Prostate gland (tissue), 2 donors: ENCODE measurements at regions not wholly inside any gene's neighbourhood (a gene's known extent, or its start where the extent isn't known, plus 50 kb on each side); places are given as distances from the start of the nearest gene placed in this dataset.

Experiments
- DNase-seq: peaks from one replicate; pipeline ENCODE4 v3.0.0-alpha.2; 2019; ENCODE audit warnings: low spot score
- H3K27ac ChIP-seq, 2 donors: fragments of 200-600 bp; sonication (generic); 2 replicates each; pipeline ENCODE4 v1.5.1; 2017 to 2019
- H3K27me3 ChIP-seq: fragments of 200-600 bp; sonication (generic); replicated peaks from 2 replicates; pipeline ENCODE4 v1.5.1; 2019; ENCODE audit not compliant: insufficient read depth
- H3K36me3 ChIP-seq, 2 donors: fragments of 200-600 bp; sonication (generic); 1 replicate in 1 of 2; 2 replicates in 1 of 2; pipeline versions ENCODE4 v1.5.1 to v1.8.1; 2017 to 2019
- H3K4me1 ChIP-seq: fragments of 200-600 bp; sonication (generic); replicated peaks from 2 replicates; pipeline ENCODE4 v1.5.1; 2019
- H3K4me3 ChIP-seq, 2 donors: fragments of 200-600 bp; sonication (generic); 2 replicates each; pipeline ENCODE4 v1.5.1; 2017 to 2019
- H3K9me3 ChIP-seq: fragments of 200-600 bp; sonication (generic); 2 replicates; pipeline ENCODE4 v1.5.1; 2017
- CTCF ChIP-seq, 4 experiments: fragments of 200-600 bp in 2 of 4; fragments of 450-650 bp in 2 of 4; sonication (generic) in 2 of 4; IDR thresholded peaks; 1 replicate in 3 of 4; 2 replicates in 1 of 4; pipeline ENCODE4 v1.5.1; 2016 to 2019; ENCODE audit warnings: antibody characterized with exemption in 4 of 4, mild to moderate bottlenecking in 2 of 4, moderate library complexity in 2 of 4
- POLR2A ChIP-seq: fragments of 450-650 bp; IDR thresholded peaks from one replicate; pipeline ENCODE4 v1.6.1; 2016; ENCODE audit warnings: antibody characterized with exemption, mild to moderate bottlenecking
- POLR2AphosphoS5 ChIP-seq: sonication (generic); formaldehyde crosslinking; IDR thresholded peaks from one replicate; pipeline ENCODE4 v1.6.1; 2017; ENCODE audit warnings: antibody characterized with exemption
- WGBS: methylation state at CpG from one replicate; pipeline ENCODE4 v1.1.5; 2018; 5-methylcytosine and 5-hydroxymethylcytosine counted together
- intact Hi-C: fragments of 100-400 bp; cut with DNase I; formaldehyde crosslinking; loops from one replicate; pipeline ENCODE4 v1.14.2; 2022

- DNase-seq = no peak
- no peaks in the 10 kb centered on the region for H3K4me1 ChIP-seq
- H3K27me3 ChIP-seq = no peaks in the 10 kb centered on the region
- whole genome bisulfite sequencing = 80% methylated on average over 3 of the region's 3 CpGs
- intact Hi-C loops = no loop called here
- H3K4me3 ChIP-seq = no peak overlapping the region
- no peaks in the 10 kb centered on the region for H3K36me3 ChIP-seq
- H3K9me3 ChIP-seq = no peaks in the 10 kb centered on the region
- TF ChIP-seq POLR2AphosphoS5 (no peak), CTCF (IDR thresholded peaks at IDR 0.05) (no peak), POLR2A (no peak)
- no peak overlapping the region for H3K27ac ChIP-seq
Measured at GRCh38 chr2:11018651-11019185, 107.0 kb downstream of the KCNF1 start.

- Histone ChIP-seq H3K27ac (no peak overlapping the region), H3K27me3 (no peaks in the 10 kb centered on the region), H3K36me3 (no peaks in the 10 kb centered on the region), H3K4me1 (no peaks in the 10 kb centered on the region), H3K9me3 (no peaks in the 10 kb centered on the region), H3K4me3 (no peak overlapping the region)
- intact Hi-C loops = no loop called here
- DNase-seq = no peak
- 88% methylated on average over 2 of the region's 2 CpGs for WGBS
- TF ChIP-seq POLR2AphosphoS5 (no peak), CTCF (IDR thresholded peaks at IDR 0.05) (no peak), POLR2A (no peak)
Measured at GRCh38 chr2:11019614-11020013, 107.9 kb downstream of the KCNF1 start.

- WGBS = 95% methylated on average over 6 of the region's 6 CpGs
- no peak overlapping the region for H3K4me3 ChIP-seq
- no peaks in the 10 kb centered on the region for H3K27me3 ChIP-seq
- H3K36me3 ChIP-seq = no peaks in the 10 kb centered on the region
- no peaks in the 10 kb centered on the region for H3K4me1 ChIP-seq
- no peak overlapping the region for H3K27ac ChIP-seq
- no peak for TF ChIP-seq CTCF (IDR thresholded peaks at IDR 0.05)
- no peak for TF ChIP-seq POLR2A
- no peak for TF ChIP-seq POLR2AphosphoS5
- DNase-seq = no peak
- H3K9me3 ChIP-seq = no peaks in the 10 kb centered on the region
- intact Hi-C loops = no loop called here
Measured at GRCh38 chr2:11022064-11022463, 110.3 kb downstream of the KCNF1 start.

- TF ChIP-seq CTCF (IDR thresholded peaks at IDR 0.05) = no peak
- no peak for TF ChIP-seq POLR2A
- no peak for TF ChIP-seq POLR2AphosphoS5
- 83% methylated on average over 12 of the region's 12 CpGs for WGBS
- DNase-seq = no peak
- Histone ChIP-seq H3K27me3 (no peaks in the 10 kb centered on the region), H3K36me3 (no peaks in the 10 kb centered on the region), H3K4me3 (no peak overlapping the region), H3K27ac (no peak overlapping the region), H3K4me1 (no peaks in the 10 kb centered on the region), H3K9me3 (no peaks in the 10 kb centered on the region)
- intact Hi-C loops = no loop called here
Measured at GRCh38 chr2:11022591-11023273, 111.0 kb downstream of the KCNF1 start.
